ENCODE measurements at regions not wholly inside any gene's neighbourhood (a gene's known extent, or its start where the extent isn't known, plus 50 kb on each side); places are given as distances from the start of the nearest gene placed in this dataset.
"Not testable (repeated sequence)": the region's sequence is repeated elsewhere in the genome, so short reads cannot be mapped to it uniquely, and the experiment has no call there.

- DNase-seq, result no peak
Measured at GRCh38 chr5:96483878-96484277, 50.8 kb upstream of the PCSK1 start.

- DNase-seq, result no peak
Measured at GRCh38 chr5:96487859-96488258, 54.8 kb upstream of the PCSK1 start.

GRCh38 chr5:96489532-96489931, 56.5 kb upstream of the PCSK1 start:
- DNase-seq, result no peak

- DNase-seq, result no peak
Measured at GRCh38 chr5:96492459-96493047, 59.5 kb upstream of the PCSK1 start.

GRCh38 chr5:96493219-96493790, 60.3 kb upstream of the PCSK1 start:
- DNase-seq, result no peak

GRCh38 chr5:96495412-96495811, 62.4 kb upstream of the PCSK1 start:
- DNase-seq, result not testable (repeated sequence)

GRCh38 chr5:96497027-96497426, 64.0 kb upstream of the PCSK1 start:
- not testable (repeated sequence) for DNase-seq

- DNase-seq, result no peak
Measured at GRCh38 chr5:96499753-96500345, 66.8 kb upstream of the PCSK1 start.

- DNase-seq, result no peak
Measured at GRCh38 chr5:96501991-96502646, 69.1 kb upstream of the PCSK1 start.

GRCh38 chr5:96503501-96504236, 70.6 kb upstream of the PCSK1 start:
- DNase-seq, result no peak

- peak; percentile 11 for DNase-seq
Measured at GRCh38 chr5:96506376-96506775, 73.3 kb upstream of the PCSK1 start.

GRCh38 chr5:96506866-96507527, 73.9 kb upstream of the PCSK1 start:
- no peak for DNase-seq

- DNase-seq, result no peak
Measured at GRCh38 chr5:96509316-96509715, 76.3 kb upstream of the PCSK1 start.

- DNase-seq, result peak; percentile 23
Measured at GRCh38 chr5:96509721-96510350, 76.8 kb upstream of the PCSK1 start.

GRCh38 chr5:96516631-96517071, 83.6 kb upstream of the PCSK1 start:
- no peak for DNase-seq

- DNase-seq, result no peak
Measured at GRCh38 chr5:96517295-96517694, 84.2 kb upstream of the PCSK1 start.

GRCh38 chr5:96520345-96520744, 87.3 kb upstream of the PCSK1 start:
- no peak for DNase-seq

GRCh38 chr5:96522635-96523355, 89.7 kb upstream of the PCSK1 start:
- no peak for DNase-seq

GRCh38 chr5:96527768-96528661, 95.0 kb upstream of the PCSK1 start:
- DNase-seq, result no peak

- no peak for DNase-seq
Measured at GRCh38 chr5:96528826-96529474, 95.9 kb upstream of the PCSK1 start.

Measured in inflammatory macrophage treated with lipopolysaccharide for 4 hours (primary cell).